NCI-H128 (cell line): ENCODE measurements at regions not wholly inside any gene's neighbourhood (a gene's known extent, or its start where the extent isn't known, plus 50 kb on each side); places are given as distances from the start of the nearest gene placed in this dataset.

Experiments used
- DNase-seq: peaks from one replicate; lab custom pipeline; 2025; ENCODE audit not compliant: unreplicated experiment; lab: John Stamatoyannopoulos, UW

DNA sequence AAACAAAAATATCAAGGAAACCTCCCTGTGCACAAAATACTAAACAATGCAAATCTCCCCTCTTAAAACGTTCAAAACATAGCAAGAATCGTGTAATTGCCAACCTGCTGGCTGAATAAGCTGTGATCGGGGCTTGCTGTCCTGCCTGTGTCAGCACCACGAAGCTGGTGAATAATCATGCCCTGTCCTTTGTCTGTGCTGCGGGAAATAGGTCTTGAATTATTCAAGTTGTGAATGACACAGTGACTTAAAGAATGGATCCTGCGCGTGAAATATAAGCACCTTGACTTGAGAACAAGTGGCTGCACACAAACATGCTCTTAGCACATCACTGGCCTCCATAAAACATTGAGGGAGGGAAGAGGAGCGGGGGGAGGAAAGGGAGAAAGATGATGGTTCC is 130.2 kb downstream of the OAT start:
- DNase-seq, result no peak

DNA sequence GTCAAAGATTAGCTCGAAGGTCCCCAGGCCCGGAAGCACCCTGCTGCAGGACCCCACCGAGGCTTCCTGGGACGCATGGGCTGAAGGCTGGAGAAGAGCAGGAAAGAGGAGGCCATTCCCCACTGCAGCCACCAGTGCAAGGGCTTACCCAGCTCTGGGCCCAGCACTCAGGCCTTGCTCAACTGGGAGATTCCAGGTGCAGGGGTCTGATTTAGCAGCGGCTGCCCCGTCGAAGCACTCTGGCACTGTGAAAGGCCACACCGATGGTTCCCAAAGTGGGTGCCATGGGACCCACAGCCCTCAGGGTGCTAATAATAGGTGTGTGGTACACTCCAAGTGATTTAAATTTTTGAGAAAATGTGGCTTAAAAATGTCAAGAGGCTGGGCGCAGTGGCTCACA is 130.9 kb downstream of the OAT start:
- no peak for DNase-seq

DNA sequence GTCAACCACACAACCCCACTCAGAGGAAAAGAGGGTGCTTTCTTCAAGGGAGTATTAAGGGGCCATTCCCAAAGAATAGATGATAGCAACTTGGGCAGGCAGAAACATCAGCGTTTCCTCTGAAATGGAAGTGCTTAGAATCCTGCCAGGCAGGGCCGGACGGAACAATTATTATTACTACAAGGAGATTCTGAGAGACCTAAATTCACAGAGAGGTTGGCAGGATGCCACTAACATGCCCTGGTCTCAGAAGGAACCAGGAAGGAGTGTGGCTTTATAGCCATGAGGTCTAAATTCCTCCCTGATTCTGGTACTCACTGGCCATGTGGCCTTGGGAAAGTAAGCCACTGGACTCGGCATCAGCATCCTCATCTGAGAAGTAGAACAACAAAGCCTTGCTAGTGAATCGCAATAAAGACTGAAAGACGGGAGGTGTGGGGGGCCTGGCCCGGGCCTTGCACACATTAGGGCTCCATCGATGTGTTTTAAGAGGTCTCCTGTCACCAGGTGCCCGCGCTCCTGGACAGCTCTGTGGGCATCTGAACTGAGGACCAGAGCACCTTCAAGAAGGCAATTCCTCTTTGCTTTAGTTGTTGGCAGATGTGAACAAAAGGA is 131.5 kb downstream of the OAT start:
- DNase-seq, result no peak

DNA sequence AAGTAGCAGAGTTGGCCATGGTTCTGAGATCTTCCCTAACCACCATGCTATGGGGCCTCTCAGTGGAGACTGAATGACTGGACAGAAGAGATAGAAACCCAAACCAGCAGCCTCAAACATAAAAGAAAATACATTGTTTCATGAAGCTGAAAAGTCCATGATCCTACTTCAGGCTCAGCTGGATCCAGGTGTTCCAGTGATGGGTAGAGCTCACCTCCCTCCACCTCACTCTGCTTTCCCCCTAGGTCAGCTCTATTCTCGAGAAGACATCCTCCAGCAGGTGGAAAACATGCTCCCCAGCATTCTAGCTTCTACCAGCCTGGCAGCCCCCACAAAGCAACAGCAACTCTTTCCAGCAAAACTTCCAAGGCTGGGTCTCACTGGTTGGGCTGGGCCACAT is 132.1 kb downstream of the OAT start:
- DNase-seq, result no peak

DNA sequence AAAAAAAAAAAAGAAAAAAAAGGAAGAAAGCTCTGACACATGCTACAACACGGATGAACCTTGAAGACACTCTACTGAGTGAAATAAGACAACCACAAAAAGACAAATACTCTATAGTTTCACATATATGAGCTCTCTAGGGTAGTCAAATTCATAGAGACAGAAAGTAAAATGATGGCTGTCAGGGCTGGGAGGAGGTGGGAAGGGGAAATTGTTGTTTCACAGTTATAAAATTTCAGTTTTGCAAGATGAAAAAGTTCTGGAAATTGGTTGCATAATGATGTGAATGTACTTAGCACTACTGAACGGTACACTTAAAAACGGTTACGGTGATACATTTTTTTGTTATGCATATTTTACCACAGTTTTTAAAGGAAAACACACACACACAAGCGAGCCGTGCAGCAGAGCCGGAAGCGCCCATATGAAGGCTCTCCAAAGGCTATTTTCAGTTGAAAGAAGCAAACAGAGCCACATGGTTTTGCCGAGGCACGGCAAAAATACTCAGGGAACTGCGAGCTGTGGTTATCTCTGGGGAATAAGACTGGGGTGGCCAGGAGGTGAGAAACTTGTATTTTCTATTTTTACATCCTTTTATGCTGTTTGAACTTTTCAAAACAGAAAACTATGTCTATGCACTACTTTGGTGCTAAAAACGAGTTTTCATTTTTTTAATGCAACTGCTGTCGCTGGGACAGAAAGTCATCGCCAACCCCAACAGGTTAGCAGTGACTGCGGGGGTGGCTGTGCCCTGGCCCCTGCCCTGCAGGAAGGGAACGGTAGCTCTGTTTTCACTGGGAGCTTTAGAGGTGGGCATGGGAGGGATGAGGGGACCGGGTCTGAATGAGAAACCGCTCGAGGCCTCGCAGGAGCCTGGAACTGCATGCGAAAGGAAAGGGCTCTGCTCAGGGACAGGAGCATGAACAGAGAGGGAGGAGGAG is 132.9 kb downstream of the OAT start:
- no peak for DNase-seq

DNA sequence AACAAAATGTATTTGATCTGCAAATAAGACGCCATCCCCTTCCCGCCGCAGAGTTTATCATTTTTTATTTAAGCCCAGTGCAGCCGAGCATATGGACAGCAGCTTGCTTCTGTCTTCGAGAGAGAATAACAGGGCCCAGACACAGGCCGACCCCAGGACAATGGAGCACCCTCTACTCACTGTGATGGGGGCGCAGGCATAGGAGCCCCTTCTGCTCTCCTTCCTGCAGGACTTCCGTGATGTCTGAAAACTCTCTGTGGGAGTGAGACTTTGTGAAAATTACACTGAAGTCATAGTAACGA is 134.8 kb downstream of the OAT start:
- DNase-seq, result no peak

DNA sequence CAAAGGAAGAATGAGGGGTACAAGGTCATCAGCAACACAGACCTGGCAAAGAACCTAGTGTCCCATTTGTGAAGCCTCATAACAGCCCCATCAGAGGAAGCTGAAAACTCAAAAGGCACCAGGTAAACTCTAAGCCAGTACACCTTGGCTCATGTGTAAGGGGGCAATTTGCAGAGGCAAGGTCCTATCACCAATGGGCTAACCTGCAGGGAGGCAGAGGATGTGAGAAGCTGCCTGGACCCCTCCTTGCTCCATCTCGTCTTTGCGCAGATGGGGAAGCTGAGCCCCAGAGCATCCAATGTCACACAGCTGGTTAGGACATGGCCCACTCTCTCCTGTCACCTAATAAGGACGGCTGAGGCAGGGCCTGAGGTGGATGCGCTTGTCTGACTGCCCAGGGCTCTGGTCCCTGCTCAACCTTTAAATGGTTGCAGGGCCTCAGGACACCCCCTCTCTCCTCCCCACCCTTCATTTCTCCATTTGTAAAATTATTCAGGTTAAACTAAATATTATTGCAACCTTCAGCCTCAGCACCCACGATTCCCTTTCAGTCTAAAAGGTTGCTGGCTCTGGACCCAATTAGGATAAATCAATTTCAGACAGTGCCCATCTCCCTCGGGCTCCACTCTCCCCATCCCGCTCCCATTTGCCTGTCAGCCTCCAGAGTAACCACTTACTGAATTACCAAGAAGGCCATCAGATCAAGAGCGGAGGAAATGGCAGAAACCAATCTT is 135.3 kb downstream of the OAT start:
- no peak for DNase-seq

DNA sequence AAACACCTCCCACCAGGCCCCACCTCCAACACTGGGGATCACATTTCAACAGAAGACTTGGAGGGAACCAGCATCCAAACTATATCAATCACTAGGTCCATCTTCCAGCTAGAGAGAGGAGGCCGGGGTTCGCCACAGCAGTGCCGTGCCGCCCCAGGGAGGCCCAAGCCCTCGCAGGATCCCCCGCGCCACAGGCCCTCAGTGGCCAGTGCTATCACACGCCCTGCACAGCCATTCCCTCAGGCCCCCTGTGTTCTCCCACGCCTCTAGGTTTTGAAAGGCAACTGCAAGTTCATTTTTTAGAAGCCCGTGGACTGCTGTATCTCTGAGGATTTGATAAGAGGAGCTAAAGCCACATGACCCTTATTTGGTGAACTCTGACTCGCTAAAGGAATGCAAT is 136.4 kb downstream of the OAT start:
- DNase-seq, result no peak

DNA sequence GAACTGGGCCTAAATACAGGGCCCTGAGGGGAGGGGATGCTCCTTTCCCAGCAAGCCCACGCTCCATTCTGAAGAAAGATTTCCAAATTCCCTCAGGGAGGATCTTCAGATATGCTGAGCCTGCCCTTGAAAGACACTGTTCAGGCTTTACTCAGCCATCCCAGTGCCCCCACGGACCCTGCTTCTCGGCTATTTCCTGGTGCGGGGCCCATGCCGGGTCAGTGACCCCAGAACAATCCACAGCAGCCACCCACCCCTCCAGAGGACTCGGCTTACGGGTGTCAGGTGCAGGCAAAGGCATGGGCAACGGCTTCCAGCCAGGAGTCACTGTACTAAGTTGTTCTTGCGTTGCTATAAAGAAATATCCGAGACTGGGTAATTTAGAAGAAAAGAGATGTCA is 137.1 kb downstream of the OAT start:
- no peak for DNase-seq

DNA sequence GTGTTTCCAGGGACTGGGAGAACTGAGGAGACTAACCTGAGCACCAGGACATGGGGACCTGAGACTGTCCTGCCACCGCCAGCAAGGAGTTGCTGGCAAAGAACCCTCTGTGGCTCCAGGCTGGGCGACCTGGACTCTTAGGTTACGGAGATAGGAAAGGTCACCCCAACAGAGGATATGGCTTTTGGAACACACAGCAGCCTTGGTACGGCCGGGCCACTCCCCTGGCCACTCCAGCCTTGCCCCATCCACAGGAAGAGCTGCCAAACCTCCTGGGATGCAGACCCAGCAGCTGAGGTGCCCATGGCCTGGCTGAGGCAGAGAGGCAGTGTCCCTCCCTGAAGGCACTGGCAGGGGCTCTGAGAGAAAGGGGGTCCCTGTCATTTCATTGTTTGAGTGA is 137.8 kb downstream of the OAT start:
- no peak for DNase-seq

DNA sequence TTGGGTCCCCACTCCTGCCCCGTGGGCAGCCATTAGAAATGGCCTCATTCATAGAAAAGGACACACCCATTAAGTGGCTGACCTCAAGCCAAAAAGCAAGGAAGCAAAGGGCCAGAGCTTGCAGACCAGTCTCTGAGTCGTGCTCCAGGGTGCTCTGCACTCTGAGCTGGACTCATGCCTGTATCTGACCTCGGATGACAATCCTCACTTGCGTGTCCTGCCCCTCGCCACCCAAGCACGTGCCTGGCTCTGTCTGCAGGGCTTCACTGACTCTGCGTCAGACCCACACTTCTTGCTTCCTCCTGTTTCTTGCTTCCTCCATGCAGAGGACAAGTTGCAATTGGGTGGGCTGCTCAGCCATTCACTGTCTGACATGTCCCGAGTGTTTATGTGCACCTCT is 138.8 kb downstream of the OAT start:
- DNase-seq, result no peak

DNA sequence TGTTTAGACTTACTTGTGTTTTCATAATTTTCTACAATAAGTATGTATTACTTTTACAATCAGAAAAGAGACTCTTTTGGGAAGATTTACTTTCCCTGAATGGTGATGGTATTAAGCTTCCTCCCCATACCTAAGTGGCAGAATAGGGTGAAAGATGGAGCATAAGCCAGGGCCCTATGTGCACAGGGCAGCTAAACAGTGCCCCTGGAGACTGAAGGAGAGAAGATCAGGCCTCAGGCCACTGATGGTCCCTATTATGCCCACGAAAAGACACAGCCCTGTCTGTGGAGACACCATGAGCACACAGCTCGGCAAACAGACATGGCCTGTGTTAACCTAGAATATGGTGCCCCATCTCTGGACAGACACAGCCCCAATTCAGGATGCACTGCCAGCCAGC is 139.4 kb downstream of the OAT start:
- DNase-seq, result no peak

DNA sequence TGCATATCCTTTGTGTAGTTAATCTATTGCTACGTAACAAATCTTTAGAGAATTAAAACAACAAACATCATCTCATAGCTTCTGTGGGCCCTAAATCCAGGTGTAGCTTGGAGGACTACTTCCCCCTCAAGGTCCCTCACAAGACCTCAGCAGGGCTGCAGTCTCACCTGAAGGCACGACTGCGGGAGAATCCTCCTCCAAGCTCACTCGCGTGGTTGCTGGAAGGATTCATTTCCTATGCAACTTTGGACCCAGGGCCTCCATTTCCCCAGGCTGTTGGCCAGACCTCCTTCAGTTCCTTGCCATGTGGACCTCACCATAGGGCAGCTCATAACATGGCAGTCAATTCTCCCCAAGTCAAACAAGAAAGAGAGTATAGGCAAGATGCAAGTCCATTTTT is 140.4 kb downstream of the OAT start:
- no peak for DNase-seq

DNA sequence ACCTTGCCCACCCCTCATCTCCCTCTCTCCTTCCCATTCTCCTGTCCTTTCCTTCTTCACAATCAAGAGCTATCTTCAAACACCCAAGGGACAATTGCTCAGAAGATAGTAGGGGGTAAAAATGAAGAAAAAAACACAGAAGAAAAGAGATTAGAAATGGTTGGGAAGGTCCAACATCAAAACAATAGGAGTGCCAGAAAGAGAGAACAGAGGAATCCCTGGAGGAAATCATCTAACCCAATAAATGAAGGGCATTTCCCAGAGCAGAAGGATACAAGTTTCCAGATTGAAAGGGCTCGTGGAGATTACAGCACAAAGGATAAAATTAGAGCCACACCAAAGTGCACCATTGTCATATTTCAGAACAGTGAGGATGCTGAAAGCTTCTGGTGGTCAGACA is 145.6 kb downstream of the OAT start:
- DNase-seq, result no peak

DNA sequence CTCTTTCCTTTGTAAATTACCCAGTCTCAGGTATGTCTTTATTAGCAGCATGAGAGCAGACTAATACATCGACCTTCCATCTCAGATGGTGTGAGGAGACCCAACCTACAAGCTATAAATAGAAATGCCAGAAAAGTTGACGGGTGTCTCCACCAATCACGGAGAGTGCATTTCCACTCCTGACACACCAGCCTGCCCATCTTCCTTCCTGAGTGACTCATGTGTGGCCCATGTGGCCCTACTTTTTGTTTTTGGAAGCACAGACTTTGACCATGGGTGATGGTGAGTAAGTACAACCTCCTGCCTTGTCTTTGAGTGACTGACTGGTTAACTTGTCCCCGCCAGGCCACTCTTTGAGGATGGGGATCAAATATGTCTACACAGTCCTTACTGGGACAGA is 147.0 kb downstream of the OAT start:
- no peak for DNase-seq

DNA sequence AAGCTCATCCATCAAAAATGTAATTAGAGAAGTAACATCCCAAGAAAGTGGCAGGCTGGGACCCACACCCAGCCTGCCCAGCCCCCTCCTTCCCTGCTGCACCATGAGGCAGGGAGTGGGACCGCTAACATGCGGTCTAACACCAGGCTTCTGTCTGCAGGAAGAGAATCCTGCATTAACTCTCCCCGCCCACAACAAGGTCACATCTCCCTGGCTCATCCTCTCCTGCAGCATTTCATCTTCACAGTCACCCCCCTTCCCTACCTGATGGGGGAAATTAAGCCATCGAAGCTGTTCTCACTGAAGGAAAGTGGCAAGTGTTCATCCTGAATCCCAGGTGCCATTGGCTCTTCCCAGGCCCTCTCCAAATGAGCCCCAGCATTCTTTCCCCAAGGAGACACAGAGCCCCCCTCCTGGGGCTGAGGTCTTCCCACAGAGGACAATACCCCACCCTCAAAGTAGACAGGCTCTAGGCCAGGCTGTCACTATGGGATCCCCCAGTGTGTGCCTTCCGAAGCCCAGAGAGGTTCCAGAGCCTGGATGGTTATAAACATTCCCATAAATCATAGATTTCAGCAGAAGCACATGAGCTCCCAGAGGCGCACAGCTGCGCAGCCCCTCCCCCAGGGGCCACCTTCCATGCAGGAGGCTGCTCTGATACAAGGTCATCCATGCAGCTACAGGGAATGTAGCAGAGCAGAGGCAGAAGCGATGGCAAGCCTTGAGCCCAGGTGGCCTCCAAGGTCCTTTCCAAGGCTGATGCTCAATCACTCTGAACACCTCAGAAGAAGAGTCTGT is 148.0 kb downstream of the OAT start:
- no peak for DNase-seq

DNA sequence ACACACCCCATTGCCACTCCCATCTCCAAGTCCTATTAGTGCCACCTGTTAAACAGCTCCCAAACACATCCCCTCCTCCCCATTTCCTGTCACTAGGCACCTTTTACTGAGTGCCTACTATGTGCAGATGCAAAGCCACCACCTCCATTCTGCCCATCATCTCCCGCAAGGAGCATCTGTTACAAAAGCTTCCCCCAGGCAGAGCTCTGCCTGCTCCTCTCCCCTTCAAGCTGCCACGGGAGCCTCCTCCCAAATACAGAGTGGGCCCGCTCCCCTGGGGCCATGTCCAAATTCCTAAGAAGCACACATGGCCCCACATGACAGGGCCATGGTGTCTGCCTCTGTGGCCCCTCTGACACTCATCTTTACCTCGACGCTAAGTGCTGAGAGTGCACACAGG is 149.7 kb downstream of the OAT start:
- no peak for DNase-seq

DNA sequence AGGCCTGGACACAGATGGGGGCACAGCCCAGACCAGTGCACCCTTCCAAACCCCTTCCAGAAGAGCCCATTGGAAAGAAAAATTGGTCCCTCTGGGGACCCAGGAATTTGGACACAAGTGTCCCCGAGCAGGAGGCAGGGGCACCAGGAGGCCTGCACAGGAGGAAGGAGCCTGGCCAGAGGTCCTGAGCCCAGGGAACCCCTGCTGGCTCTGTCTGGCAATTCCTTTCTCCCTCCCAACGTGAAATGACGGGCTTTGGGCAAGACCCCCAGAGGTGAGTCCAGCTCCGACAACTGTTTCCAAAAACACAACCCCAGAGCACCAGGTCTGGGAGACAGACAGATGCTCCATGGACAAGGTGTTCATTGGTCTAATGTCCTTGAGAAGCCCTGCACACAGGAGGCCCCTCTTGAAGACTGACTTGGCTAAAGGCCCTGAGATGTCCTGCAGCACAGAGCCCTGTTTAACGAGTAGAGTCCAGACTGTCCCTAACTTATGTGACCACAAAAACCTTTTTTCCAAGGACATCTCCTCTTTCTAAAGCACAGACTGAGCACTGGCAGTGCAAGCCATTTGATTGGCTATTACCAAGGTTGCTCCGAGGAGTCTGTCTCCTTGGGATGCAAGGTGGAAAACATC is 150.7 kb downstream of the OAT start:
- no peak for DNase-seq

DNA sequence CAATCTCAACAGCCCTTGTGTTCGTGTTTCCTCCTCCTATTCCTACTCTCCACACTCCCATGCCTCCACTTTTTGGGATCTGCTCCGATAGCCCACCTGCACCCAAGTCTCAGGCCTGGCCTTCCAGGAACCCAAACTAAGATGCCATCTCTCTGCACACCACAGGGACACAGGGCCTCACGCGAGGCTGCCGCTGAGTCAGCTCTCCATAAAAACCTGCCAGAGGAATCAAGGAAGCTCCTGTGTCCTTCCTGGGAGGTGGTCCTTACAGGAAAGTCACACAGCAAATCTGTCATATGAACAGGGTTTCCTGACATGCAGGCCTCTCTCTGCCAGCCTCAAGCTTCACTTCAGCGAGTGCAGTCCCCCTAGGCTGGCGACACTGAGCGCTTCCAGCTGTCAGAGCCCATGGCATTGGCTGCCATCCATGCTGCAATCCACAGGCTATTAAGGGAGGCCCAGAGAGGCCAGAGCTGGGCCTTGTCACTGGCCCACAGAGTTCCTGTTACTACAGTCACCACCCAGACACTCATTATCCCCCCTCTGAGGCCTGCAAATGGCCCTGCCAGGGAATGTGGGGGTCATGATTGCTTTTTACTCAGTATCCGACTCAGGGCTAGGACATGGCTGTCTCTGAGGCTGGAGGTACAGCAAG is 151.4 kb downstream of the OAT start:
- no peak for DNase-seq

DNA sequence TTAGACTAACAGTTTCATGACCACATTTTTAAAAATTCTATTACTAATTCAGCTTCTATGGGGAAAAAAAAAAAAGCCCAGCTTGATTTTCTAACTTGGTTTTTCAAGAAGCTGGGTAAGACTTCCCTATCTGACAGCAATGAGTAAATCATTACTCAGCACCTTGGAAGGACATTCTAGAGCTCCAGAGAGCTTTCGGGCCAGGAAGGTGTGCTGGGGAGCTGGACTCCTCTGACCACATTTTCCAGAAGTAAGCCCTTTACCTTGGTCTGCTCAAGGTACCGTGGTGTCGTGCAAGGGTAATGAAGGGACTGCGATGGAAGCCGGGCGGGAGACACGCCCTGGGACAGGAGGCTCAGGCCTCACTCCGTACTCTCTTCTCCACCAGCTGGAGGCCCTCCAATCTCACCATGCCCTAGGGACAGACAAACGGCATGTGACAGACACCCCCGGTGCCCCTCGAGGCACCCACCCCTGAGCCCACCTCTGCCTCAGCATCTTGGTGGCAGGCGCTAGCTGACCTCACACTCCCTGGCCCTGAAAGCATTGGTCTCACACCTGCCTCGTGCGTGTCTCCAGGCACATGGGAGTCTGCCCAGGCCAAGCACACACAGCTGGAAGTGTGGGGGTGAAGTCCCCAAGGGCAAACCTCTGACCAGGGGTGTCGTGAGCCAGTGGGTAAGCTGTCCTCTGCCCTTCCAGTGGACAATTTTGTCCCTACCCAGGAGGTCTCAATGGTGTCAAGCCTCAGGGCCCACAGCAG is 152.1 kb downstream of the OAT start:
- no peak for DNase-seq
